ENCODE measurements at regions not wholly inside any gene's neighbourhood (a gene's known extent, or its start where the extent isn't known, plus 50 kb on each side); places are given as distances from the start of the nearest gene placed in this dataset.

DNA sequence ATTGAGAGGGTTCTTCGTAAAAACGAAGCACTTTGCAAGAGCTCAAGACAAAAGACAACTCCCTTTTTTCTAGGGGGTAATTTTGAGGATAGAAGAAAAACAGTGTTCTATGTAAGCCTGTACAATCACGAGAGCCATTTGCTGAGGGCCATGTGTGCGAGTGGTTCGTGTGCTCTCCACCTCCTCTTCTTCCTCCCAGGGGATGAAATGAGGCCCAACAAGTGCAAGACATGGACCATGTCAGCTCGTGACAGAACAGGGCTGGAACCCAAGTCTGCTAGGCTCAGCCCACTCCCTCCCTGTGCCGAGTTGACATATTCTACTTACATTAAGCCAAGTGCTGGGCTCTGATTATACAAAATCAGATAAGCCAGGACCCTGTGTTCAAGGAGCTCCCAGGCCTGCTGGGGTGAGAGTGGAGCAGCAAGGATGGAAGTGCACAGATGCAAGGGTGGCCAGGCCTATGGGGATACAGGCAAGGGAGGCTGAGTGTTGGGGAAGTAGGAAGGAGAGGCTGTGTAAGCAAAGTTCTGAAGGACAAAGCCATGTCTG is 97.9 kb upstream of the MSX2 start:
- Histone ChIP-seq H2AFZ (ENCODE audit: low read depth, low read length) (no peak overlapping the region), H4K20me1 (replicated peaks; ENCODE audit: control insufficient read depth, extremely low read depth, insufficient read depth, low read length) (no peaks in the 10 kb centered on the region), H3K27me3 (ENCODE audit: control insufficient read depth in 2 of 2, insufficient read depth in 2 of 2, low read length in 2 of 2) (no peaks in the 10 kb centered on the region), H3K4me1 (ENCODE audit: control insufficient read depth, extremely low read depth, insufficient read depth, low read length) (no peaks in the 10 kb centered on the region), H3K79me2 (ENCODE audit: control insufficient read depth, insufficient read depth, low read length) (no peaks in the 10 kb centered on the region), H3K9me3 (replicated peaks; ENCODE audit: control insufficient read depth, insufficient read depth, low read length) (peaks cover 5% of the 10 kb centered on the region), H3K9ac (replicated peaks; ENCODE audit: extremely low read depth, insufficient read depth, low read length) (no peak overlapping the region), H3K4me2 (ENCODE audit: insufficient read depth, low read length) (no peak overlapping the region), H3K4me3 (replicated peaks in 1 of 3; ENCODE audit: insufficient read depth in 1 of 3, low read depth in 1 of 3, low read length in 3 of 3) (no peak overlapping the region), H3K27ac (ENCODE audit: insufficient read depth, low read depth, low read length) (no peak overlapping the region), H3K9me1 (replicated peaks; ENCODE audit: control insufficient read depth, extremely low read depth, insufficient read depth, low read length) (no peaks in the 10 kb centered on the region), H3K36me3 (ENCODE audit: control insufficient read depth in 2 of 2, extremely low read depth in 1 of 2, insufficient read depth in 2 of 2, low read length in 2 of 2) (no peaks in the 10 kb centered on the region)
- DNase-seq (ENCODE audit: low read depth, low spot score) (no peak), FAIRE-seq (no peak)
- TF ChIP-seq, protein P1, sequence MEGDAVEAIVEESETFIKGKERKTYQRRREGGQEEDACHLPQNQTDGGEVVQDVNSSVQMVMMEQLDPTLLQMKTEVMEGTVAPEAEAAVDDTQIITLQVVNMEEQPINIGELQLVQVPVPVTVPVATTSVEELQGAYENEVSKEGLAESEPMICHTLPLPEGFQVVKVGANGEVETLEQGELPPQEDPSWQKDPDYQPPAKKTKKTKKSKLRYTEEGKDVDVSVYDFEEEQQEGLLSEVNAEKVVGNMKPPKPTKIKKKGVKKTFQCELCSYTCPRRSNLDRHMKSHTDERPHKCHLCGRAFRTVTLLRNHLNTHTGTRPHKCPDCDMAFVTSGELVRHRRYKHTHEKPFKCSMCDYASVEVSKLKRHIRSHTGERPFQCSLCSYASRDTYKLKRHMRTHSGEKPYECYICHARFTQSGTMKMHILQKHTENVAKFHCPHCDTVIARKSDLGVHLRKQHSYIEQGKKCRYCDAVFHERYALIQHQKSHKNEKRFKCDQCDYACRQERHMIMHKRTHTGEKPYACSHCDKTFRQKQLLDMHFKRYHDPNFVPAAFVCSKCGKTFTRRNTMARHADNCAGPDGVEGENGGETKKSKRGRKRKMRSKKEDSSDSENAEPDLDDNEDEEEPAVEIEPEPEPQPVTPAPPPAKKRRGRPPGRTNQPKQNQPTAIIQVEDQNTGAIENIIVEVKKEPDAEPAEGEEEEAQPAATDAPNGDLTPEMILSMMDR (IDR thresholded peaks at IDR 0.05; ENCODE audit: extremely low read depth in 1 of 2, insufficient read depth in 1 of 2, low read depth in 1 of 2, low read length in 2 of 2) = no peak
- TF ChIP-seq JUN (IDR thresholded peaks at IDR 0.05; ENCODE audit: borderline replicate concordance, insufficient read depth, insufficient read length, low read depth) (no peak), FOS (IDR thresholded peaks at IDR 0.05; ENCODE audit: borderline replicate concordance, insufficient read depth, low read length) (no peak), POLR2AphosphoS5 (IDR thresholded peaks at IDR 0.05; ENCODE audit: insufficient read depth, low read depth, low read length) (no peak), EZH2 (IDR thresholded peaks at IDR 0.05; ENCODE audit: borderline replicate concordance, low read depth, low read length, severe bottlenecking) (no peak), GATA2 (IDR thresholded peaks at IDR 0.05; ENCODE audit: insufficient read depth, insufficient read length, low read depth, low read length) (no peak)
- TF ChIP-seq, protein P2, sequence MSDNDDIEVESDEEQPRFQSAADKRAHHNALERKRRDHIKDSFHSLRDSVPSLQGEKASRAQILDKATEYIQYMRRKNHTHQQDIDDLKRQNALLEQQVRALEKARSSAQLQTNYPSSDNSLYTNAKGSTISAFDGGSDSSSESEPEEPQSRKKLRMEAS (IDR thresholded peaks at IDR 0.05; ENCODE audit: insufficient read depth, insufficient read length) = no peak
- intact Hi-C loops (cut with micrococcal nuclease) = no loop called here
- BruUV-seq (replicated peaks) = no TSS peak
- POLR2A ChIA-PET = no interaction called here
- dilution Hi-C loops (cut with MboI; ENCODE audit: extremely low pct_ligation_motif_present, low sequenced_read_pairs) = no loop called here
- CTCF ChIA-PET = no interaction called here
